HEK293T (cell line): ENCODE measurements at regions not wholly inside any gene's neighbourhood (a gene's known extent, or its start where the extent isn't known, plus 50 kb on each side); places are given as distances from the start of the nearest gene placed in this dataset.

Source experiments
- BHLHE40 ChIP-seq: fragments of 450-650 bp; IDR thresholded peaks from 2 replicates; pipeline ENCODE4 v1.6.1; 2016; ENCODE audit warnings: mild to moderate bottlenecking, moderate library complexity, borderline replicate concordance
- SP1 ChIP-seq: fragments of 450-650 bp; IDR thresholded peaks from 2 replicates; pipeline ENCODE4 v1.6.1; 2017

- TF ChIP-seq SP1 (no peak), BHLHE40 (no peak)
These were observed 471.9 kb downstream of the USP25 start for GRCh38 chr21:16201718-16202117.
